IPS DF 6.9 (cell line): ENCODE measurements at regions not wholly inside any gene's neighbourhood (a gene's known extent, or its start where the extent isn't known, plus 50 kb on each side); places are given as distances from the start of the nearest gene placed in this dataset.

ENCODE experiments used
- DNase-seq: peaks from one replicate; pipeline ENCODE4 v3.0.0-alpha.2; 2013; ENCODE audit warnings: low read depth, low spot score
- H3K27ac ChIP-seq: one replicate; pipeline ENCODE4 v1.5.1; 2013; ENCODE audit warnings: low read length, control low read depth
- H3K27me3 ChIP-seq: 2 replicates; pipeline ENCODE4 v1.6.1; 2013; ENCODE audit warnings: mild to moderate bottlenecking, low read length; ENCODE audit not compliant: control insufficient read depth, insufficient read depth
- H3K36me3 ChIP-seq: 2 replicates; pipeline ENCODE4 v1.6.1; 2013; ENCODE audit warnings: low read length; ENCODE audit not compliant: control insufficient read depth, insufficient read depth
- H3K4me1 ChIP-seq: 2 replicates; pipeline ENCODE4 v1.6.1; 2013; ENCODE audit warnings: low read length; ENCODE audit not compliant: control insufficient read depth, insufficient read depth
- H3K4me3 ChIP-seq: 2 replicates; pipeline ENCODE4 v1.5.1; 2013; ENCODE audit warnings: mild to moderate bottlenecking, low read length
- H3K9me3 ChIP-seq: 2 replicates; pipeline ENCODE4 v1.6.1; 2013; ENCODE audit warnings: low read length, inconsistent platforms; ENCODE audit not compliant: control insufficient read depth, insufficient read depth
- WGBS: extraction: QIAGEN DNeasy Blood & Tissue Kit; methylation state at CpG from one replicate; pipeline ENCODE4 v1.1.7; 2013; ENCODE audit warnings: mixed read lengths, missing lambda C conversion rate; ENCODE audit not compliant: insufficient read length, insufficient coverage; 5-methylcytosine and 5-hydroxymethylcytosine counted together

DNA sequence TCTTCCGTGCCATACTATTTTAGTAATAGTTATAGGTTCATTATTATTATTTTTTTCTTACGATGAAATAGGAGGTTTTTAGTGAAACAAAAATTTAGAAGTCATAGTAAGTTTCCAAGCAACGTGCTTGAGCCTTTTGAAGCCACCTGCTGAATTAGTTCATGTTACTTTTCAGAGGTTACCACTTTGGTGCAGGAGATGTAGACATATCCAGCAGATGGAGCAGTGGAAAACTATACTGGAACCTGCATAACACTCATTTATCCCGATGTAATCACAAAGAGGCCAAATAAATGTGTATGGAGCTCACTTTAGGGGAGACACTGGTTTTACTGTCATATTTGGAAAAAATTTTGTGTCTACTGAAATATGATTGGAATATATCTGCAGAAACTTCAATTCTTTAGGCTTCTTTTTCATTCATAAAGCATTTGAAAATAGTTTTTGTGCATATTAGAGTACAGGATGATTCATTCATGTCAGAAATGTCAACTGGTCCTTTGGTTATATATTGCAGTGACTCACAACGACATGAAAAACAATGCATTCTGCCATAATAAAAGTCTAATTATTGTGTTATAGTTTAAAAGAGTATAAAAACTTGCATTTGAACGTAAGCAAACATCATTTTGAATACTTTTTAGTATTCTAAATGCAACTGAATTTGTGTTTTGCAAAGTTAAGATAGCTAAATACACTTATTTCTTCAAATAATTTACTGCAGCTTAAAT, 2182.9 kb upstream of the TENM3 start:
- Histone ChIP-seq H3K4me1 (no peaks in the 10 kb centered on the region), H3K27ac (no peak overlapping the region), H3K36me3 (no peaks in the 10 kb centered on the region), H3K9me3 (no peaks in the 10 kb centered on the region), H3K27me3 (peaks cover 6% of the 10 kb centered on the region; the same call in 1 of the 2 replicates), H3K4me3 (no peak overlapping the region; the same call in 1 of the 2 replicates)
- WGBS, result no CpG with 5 or more reads among the region's 6 CpGs
- no peak for DNase-seq

DNA sequence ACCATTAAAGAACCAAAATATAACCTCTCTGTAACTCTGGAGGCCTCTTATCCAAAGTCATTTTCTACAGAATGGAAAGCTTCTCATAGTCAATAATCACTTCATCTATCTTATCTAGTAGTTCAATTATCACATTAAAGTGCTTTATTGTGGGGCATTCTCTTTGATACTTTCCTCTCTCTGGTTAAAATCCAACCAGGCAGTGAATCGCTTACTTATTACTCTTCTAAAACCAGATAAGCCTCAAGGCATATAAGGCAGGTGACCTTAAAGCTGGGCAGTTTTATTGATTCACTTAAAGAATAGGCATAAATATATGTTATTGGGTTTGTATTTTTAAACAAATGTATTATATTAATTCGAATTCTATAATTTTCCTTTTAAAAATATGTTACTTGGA, 2162.1 kb upstream of the TENM3 start:
- Histone ChIP-seq H3K36me3 (no peaks in the 10 kb centered on the region), H3K27ac (no peak overlapping the region), H3K9me3 (no peaks in the 10 kb centered on the region), H3K4me1 (no peaks in the 10 kb centered on the region; the same call in 1 of the 2 replicates), H3K27me3 (no peaks in the 10 kb centered on the region), H3K4me3 (no peak overlapping the region)
- no CpG with 5 or more reads among the region's 2 CpGs for WGBS
- no peak for DNase-seq

DNA sequence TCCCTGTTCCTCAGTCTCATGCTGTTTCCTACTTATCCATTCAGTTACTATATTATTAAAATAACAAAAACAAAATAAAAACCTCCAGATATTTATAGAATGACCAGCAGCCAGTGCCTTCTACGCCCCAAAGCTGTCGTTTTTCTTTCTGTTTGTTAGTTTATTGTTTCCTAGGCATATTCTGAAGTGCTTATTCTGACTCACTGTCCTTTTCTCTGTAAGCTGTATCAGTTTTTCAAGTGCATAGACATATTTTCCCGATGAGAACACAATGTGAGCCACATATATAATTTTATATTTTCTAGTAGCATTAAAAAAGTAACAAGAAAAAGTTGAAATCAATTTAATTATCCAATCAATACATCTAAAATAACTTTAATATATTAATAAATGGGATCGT, 2158.6 kb upstream of the TENM3 start:
- H3K9me3 ChIP-seq, result no peaks in the 10 kb centered on the region
- H3K4me3 ChIP-seq, result no peak overlapping the region
- no peaks in the 10 kb centered on the region for H3K4me1 ChIP-seq
- WGBS, result no CpG with 5 or more reads among the region's 4 CpGs
- H3K27me3 ChIP-seq, result no peaks in the 10 kb centered on the region
- H3K27ac ChIP-seq, result no peak overlapping the region
- H3K36me3 ChIP-seq, result no peaks in the 10 kb centered on the region
- no peak for DNase-seq

DNA sequence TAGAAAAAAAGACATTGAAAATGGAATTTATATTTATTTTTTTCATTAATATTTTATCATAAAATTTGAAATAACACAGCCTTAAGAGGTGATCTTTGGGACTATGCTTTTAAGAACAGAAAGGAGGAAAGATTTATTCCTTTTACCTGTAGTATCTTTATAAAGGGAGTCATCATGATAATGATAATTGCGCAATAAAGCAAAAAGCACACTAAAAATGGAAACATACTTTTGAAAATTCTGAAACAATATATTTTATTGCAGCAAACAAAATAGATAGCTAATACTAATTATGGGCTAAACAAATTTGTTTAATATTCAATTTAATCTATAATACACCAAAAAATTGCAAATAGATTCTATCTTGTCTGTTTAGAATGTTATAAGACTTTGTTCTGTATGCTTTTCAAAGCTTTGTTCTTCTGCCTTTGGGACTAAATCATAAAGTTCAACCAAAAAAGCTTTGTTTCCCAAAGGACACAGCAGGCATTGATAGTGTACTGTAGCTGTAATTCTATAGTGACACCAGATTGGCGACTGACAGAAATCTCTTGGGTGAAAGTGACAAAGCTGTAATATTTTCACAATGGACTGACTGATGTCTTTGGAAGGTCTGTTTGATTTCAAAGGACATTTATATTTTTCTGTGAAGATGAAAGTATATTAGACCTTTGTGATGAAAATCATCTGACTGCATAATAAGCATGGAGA, 2156.6 kb upstream of the TENM3 start:
- DNase-seq, result no peak
- Histone ChIP-seq H3K27ac (no peak overlapping the region), H3K4me3 (no peak overlapping the region), H3K9me3 (no peaks in the 10 kb centered on the region), H3K27me3 (no peaks in the 10 kb centered on the region), H3K36me3 (no peaks in the 10 kb centered on the region), H3K4me1 (no peaks in the 10 kb centered on the region)
- WGBS, result no CpG with 5 or more reads among the region's 2 CpGs

DNA sequence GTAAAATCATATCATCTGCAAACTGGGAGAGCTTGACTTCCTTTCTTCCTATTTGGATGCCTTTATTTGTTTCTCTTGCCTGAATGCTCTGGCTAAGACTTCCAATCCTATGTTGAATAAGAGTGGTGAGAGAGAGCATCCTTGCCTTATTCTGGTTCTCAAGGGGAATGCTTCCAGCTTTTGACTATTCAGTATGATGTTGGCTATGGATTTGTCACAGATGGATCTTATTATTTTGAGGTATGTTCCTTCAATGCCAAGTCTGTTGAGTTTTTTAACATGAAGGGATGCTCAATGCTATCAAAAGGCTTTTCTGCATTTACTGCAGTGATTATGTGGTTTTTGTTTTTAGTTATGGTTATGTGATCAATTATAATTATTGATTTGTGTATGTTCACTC, 2144.6 kb upstream of the TENM3 start:
- Histone ChIP-seq H3K27me3 (no peaks in the 10 kb centered on the region), H3K4me3 (no peak overlapping the region), H3K4me1 (0 out of 2 replicates have a peak, but pooled peaks cover 2% of the 10 kb centered on the region), H3K36me3 (no peaks in the 10 kb centered on the region), H3K27ac (no peak overlapping the region), H3K9me3 (no peaks in the 10 kb centered on the region)
- DNase-seq, result no peak

DNA sequence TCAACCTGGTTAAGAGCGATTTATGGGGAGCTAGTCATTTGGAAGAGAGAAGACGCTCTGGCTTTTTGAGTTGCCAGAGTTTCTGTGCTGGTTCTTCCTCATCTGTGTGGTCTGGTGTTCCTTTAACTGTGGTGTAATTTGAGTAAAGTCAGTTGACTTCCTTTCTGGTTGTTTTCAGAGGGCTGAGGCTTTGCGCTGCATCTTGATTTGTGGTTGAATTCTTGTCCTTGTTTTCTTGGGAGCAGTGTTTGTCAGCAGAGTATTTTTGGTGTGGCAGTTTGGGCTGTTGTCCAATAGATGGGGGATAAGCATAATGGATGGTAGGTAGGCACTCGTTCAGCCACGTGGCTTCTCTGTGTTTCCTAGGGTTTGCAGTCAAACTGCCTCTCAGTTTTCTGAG, 2143.2 kb upstream of the TENM3 start:
- Histone ChIP-seq H3K36me3 (no peaks in the 10 kb centered on the region), H3K9me3 (no peaks in the 10 kb centered on the region), H3K4me1 (0 out of 2 replicates have a peak, but pooled peaks cover 2% of the 10 kb centered on the region), H3K27me3 (no peaks in the 10 kb centered on the region), H3K4me3 (no peak overlapping the region), H3K27ac (no peak overlapping the region)
- DNase-seq, result no peak
- no CpG with 5 or more reads among the region's 5 CpGs for WGBS

DNA sequence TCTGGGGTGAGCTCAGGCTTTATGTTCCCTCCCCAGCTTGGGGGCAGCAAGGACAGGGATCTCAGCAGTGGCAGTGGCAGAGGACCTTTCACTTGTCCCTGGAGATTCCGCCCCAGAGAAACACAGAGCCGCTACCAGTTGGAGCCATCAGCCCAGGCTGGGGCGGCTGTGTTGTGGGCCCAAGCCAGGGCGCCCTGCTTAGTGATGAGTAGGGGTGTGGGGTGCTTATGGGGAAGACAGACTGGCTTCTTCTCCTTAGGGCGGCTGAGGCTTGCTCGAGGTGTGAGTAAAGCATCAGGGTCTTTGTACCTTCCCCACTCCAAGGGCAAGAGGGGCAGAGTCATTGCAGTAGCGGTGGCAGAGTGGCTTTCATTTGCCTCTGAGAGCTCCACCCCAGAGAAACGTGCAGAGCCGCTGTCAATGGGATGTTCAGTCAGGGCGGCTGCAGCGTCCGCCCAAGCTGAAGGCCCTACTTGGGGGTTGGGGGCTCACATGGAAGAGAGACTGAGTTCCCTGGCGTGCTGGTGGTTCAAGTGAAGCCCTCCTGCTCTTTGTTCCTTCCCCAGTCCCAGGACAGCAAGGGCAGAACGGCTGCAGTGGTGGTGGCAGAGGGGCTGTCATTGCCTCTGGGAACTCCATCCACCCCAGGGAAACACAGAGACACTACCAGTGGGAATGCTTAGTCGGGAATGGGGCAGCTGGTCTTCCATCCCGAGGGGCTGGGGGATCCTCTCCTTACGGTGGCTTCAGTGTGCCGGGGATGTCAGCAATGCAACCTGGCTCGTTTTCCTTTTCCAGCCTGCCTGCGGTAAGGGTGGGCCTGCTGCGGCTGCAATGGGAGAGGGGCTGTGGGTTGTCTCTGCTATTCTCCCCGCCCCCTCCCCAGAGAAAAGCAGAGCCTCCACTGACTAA, 2142.5 kb upstream of the TENM3 start:
- Histone ChIP-seq H3K36me3 (no peaks in the 10 kb centered on the region), H3K4me1 (0 out of 2 replicates have a peak, but pooled peaks cover 2% of the 10 kb centered on the region), H3K27ac (no peak overlapping the region), H3K9me3 (no peaks in the 10 kb centered on the region), H3K4me3 (no peak overlapping the region), H3K27me3 (no peaks in the 10 kb centered on the region)
- DNase-seq, result no peak
- no CpG with 5 or more reads among the region's 22 CpGs for WGBS

DNA sequence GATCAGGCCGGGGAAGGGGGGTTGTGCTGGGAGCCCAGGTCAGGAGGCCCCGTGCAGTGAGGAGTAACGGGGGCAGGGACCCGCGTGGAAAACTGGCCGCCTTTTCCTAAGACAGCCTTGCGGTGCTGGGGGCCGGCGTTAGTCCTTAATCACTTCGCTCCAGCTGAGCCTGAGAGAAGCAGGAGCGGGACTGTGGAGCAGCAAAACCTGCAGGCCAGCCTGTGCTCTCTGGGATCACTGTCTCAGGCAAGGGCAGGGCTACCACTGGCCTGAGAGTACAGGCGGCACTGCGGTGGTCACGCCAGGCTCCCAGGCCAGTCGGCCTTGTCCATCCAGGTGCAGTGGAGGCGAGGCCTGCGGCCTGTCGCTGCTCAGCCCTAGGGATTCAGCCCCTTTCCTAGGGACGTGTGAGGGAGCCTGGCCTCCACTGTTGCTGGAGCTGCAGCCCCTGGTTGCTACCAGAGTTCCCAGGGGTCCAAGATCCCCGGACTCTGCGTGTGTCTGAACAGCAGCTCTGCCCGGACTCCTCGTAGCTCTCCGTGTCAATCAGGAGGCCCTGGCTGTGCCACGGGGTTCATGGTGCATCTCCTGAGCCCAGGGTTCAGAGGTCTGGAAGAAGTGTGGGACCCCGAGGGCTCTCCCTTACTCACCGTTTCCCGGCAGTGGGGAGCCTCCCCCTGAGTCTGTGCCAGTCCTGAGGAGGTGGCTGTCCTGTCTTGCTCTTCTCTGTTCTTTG, 2141.7 kb upstream of the TENM3 start:
- H3K27ac ChIP-seq, result no peak overlapping the region
- H3K4me1 ChIP-seq, result 0 out of 2 replicates have a peak, but pooled peaks cover 2% of the 10 kb centered on the region
- DNase-seq, result no peak
- no peak overlapping the region for H3K4me3 ChIP-seq
- H3K36me3 ChIP-seq, result no peaks in the 10 kb centered on the region
- H3K9me3 ChIP-seq, result no peaks in the 10 kb centered on the region
- WGBS, result no CpG with 5 or more reads among the region's 28 CpGs
- H3K27me3 ChIP-seq, result no peaks in the 10 kb centered on the region

DNA sequence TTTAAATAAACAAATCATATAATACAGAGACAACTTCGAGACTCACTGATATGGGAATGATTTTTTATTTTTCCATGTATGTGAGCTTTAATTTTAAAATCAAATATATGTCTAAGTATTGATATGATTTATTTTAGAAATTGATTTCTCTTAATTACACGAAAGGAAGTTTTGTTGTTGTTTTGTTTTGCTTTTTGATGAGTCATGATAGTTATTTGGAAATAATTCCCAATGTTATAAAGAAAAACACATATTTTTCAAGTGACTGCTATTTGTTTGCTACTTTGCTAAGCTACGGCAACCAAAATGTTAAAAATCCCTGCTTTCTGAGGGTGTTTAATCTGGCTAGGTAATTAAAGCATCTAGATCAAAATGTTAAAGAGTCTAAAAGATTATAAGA, 2139.4 kb upstream of the TENM3 start:
- 100% methylated on average over 1 of the region's 3 CpGs for WGBS
- Histone ChIP-seq H3K4me3 (no peak overlapping the region), H3K36me3 (no peaks in the 10 kb centered on the region), H3K9me3 (no peaks in the 10 kb centered on the region), H3K27me3 (no peaks in the 10 kb centered on the region), H3K4me1 (0 out of 2 replicates have a peak, but pooled peaks cover 2% of the 10 kb centered on the region), H3K27ac (no peak overlapping the region)
- no peak for DNase-seq

DNA sequence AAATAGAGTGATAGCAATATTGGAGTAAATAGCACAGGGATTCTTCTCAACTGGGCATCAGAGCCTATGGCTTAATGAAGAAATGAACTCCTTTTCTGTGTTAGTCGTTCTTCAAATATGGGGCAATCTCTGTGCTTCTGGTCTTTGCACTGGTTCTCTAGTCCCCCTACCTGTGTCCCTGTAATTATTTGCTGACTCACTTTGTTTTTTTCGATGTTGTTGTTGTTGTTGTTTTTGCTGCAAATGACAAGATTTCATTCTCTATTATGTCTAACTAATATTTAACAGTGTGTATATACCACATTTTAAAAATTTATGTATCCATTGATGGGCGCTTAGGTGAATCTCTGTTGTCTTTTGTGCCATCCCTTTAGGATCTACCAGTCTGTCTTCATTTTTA, 2137.8 kb upstream of the TENM3 start:
- Histone ChIP-seq H3K9me3 (no peaks in the 10 kb centered on the region), H3K36me3 (no peaks in the 10 kb centered on the region), H3K27me3 (no peaks in the 10 kb centered on the region), H3K4me1 (0 out of 2 replicates have a peak, but pooled peaks cover 2% of the 10 kb centered on the region), H3K4me3 (no peak overlapping the region), H3K27ac (no peak overlapping the region)
- WGBS, result no CpG with 5 or more reads among the region's 3 CpGs
- DNase-seq, result no peak
